Frontal cortex (tissue), 3 donors: ENCODE measurements at regions not wholly inside any gene's neighbourhood (a gene's known extent, or its start where the extent isn't known, plus 50 kb on each side); places are given as distances from the start of the nearest gene placed in this dataset.

Experiments used
- DNase-seq, 2 donors: peaks; one replicate each; pipeline ENCODE4 v3.0.0; 2012; ENCODE audit warnings: low spot score in 2 of 2
- FAIRE-seq: peaks from 2 replicates; lab custom pipeline; 2012; peaks lifted over from hg19 to GRCh38; lab: Jason Lieb, UNC
- donor health status: control.
- donor health status: control.
- donor health status: control.

- FAIRE-seq, result no peak
- no peak for DNase-seq
Observed at GRCh38 chr17:77859035-77859810, 99.3 kb upstream of the TNRC6C start.

- FAIRE-seq, result no peak
- no peak for DNase-seq
Observed at GRCh38 chr17:77861133-77861695, 97.3 kb upstream of the TNRC6C start.

- DNase-seq, result no peak
- no peak for FAIRE-seq
Observed at GRCh38 chr17:77861981-77862645, 96.4 kb upstream of the TNRC6C start.

GRCh38 chr17:77862890-77863813, 95.4 kb upstream of the TNRC6C start:
- DNase-seq, result no peak
- FAIRE-seq, result no peak

GRCh38 chr17:77863814-77864161, 94.7 kb upstream of the TNRC6C start:
- FAIRE-seq, result no peak

GRCh38 chr17:77864234-77865111, 94.0 kb upstream of the TNRC6C start:
- FAIRE-seq, result no peak

More at GRCh38 chr17:77863814-77864161, 94.7 kb upstream of the TNRC6C start:
- DNase-seq, result no peak

GRCh38 chr17:77865112-77865611, 93.3 kb upstream of the TNRC6C start:
- FAIRE-seq (no peak), DNase-seq (no peak)

More at GRCh38 chr17:77864234-77865111, 94.0 kb upstream of the TNRC6C start:
- no peak for DNase-seq

GRCh38 chr17:77865716-77866115, 92.8 kb upstream of the TNRC6C start:
- FAIRE-seq, result no peak
- no peak for DNase-seq

- no peak for FAIRE-seq
- no peak for DNase-seq
Observed at GRCh38 chr17:77867308-77867781, 91.2 kb upstream of the TNRC6C start.

- no peak for FAIRE-seq
- DNase-seq, result no peak
Observed at GRCh38 chr17:77867976-77868713, 90.4 kb upstream of the TNRC6C start.

GRCh38 chr17:77869041-77869599, 89.4 kb upstream of the TNRC6C start:
- FAIRE-seq, result no peak
- no peak for DNase-seq

- DNase-seq, result no peak
Observed at GRCh38 chr17:77869665-77870132, 88.8 kb upstream of the TNRC6C start.

GRCh38 chr17:77872199-77872598, 86.3 kb upstream of the TNRC6C start:
- no peak for DNase-seq
- no peak for FAIRE-seq

More at GRCh38 chr17:77869665-77870132, 88.8 kb upstream of the TNRC6C start:
- FAIRE-seq, result no peak

- DNase-seq (no peak), FAIRE-seq (no peak)
Observed at GRCh38 chr17:77872714-77873499, 85.6 kb upstream of the TNRC6C start.

GRCh38 chr17:77873500-77874302, 84.8 kb upstream of the TNRC6C start:
- FAIRE-seq (no peak), DNase-seq (no peak)
